Hepatocyte (in vitro differentiated cells): ENCODE measurements at regions not wholly inside any gene's neighbourhood (a gene's known extent, or its start where the extent isn't known, plus 50 kb on each side); places are given as distances from the start of the nearest gene placed in this dataset.

Experiments used
- DNase-seq: peaks from one replicate; pipeline ENCODE4 v3.0.0-alpha.2; 2016; ENCODE audit warnings: low spot score
- H2AFZ ChIP-seq: fragments of 200-600 bp; sonication (generic); 2 replicates; pipeline ENCODE4 v1.6.0; 2016; ENCODE audit warnings: antibody characterized with exemption, mild to moderate bottlenecking
- H3K27ac ChIP-seq: fragments of 200-600 bp; sonication (generic); 2 replicates; pipeline ENCODE4 v1.5.1; 2016; ENCODE audit warnings: mild to moderate bottlenecking
- H3K27me3 ChIP-seq: fragments of 200-600 bp; sonication (generic); 2 replicates; pipeline ENCODE4 v1.6.1; 2016
- H3K36me3 ChIP-seq: fragments of 200-600 bp; sonication (generic); replicated peaks from 2 replicates; pipeline ENCODE4 v1.5.1; 2016; ENCODE audit warnings: low read depth; ENCODE audit not compliant: insufficient read depth
- H3K4me1 ChIP-seq: fragments of 200-600 bp; sonication (generic); 2 replicates; pipeline ENCODE4 v1.5.1; 2016; ENCODE audit warnings: mild to moderate bottlenecking, moderate library complexity; ENCODE audit not compliant: insufficient read depth
- H3K4me2 ChIP-seq: fragments of 200-600 bp; sonication (generic); 2 replicates; pipeline ENCODE4 v1.6.0; 2016
- H3K4me3 ChIP-seq: fragments of 200-600 bp; sonication (generic); 2 replicates; pipeline ENCODE4 v1.5.1; 2016; ENCODE audit warnings: mild to moderate bottlenecking
- H3K79me2 ChIP-seq: fragments of 200-600 bp; sonication (generic); 2 replicates; pipeline ENCODE4 v1.6.0; 2017; ENCODE audit warnings: mild to moderate bottlenecking
- H3K9me2 ChIP-seq: fragments of 200-600 bp; sonication (generic); replicated peaks from 2 replicates; pipeline ENCODE4 v1.6.0; 2017; ENCODE audit warnings: mild to moderate bottlenecking; ENCODE audit not compliant: insufficient read depth
- H3K9me3 ChIP-seq: fragments of 200-600 bp; sonication (generic); 2 replicates; pipeline ENCODE4 v1.5.1; 2016; ENCODE audit warnings: low read depth, mild to moderate bottlenecking
- H4K20me1 ChIP-seq: fragments of 200-600 bp; sonication (generic); 2 replicates; pipeline ENCODE4 v1.6.0; 2016; ENCODE audit warnings: mild to moderate bottlenecking; ENCODE audit not compliant: insufficient read depth, poor library complexity, severe bottlenecking
- EZH2 ChIP-seq: fragments of 200-600 bp; sonication (generic); IDR thresholded peaks from 2 replicates; pipeline ENCODE4 v1.6.1; 2016; ENCODE audit warnings: antibody characterized with exemption, mild to moderate bottlenecking, borderline replicate concordance
- EZH2phosphoT487 ChIP-seq: fragments of 200-600 bp; sonication (generic); IDR thresholded peaks from one replicate; pipeline ENCODE4 v1.6.1; 2018; ENCODE audit warnings: antibody characterized with exemption, mild to moderate bottlenecking, low read depth, moderate library complexity; ENCODE audit not compliant: unreplicated experiment, severe bottlenecking
- WGBS: methylation state at CpG from one replicate; pipeline ENCODE4 v1.1.6; 2016; ENCODE audit warnings: low lambda C conversion rate; ENCODE audit errors: missing lambda C conversion rate; 5-methylcytosine and 5-hydroxymethylcytosine counted together
- TF ChIP-seq, protein P1 (sequence below): fragments of 200-600 bp; sonication (generic); IDR thresholded peaks from 2 replicates; pipeline ENCODE4 v1.5.1; 2016; ENCODE audit warnings: antibody characterized with exemption, mild to moderate bottlenecking; ENCODE audit not compliant: poor library complexity

DNA sequence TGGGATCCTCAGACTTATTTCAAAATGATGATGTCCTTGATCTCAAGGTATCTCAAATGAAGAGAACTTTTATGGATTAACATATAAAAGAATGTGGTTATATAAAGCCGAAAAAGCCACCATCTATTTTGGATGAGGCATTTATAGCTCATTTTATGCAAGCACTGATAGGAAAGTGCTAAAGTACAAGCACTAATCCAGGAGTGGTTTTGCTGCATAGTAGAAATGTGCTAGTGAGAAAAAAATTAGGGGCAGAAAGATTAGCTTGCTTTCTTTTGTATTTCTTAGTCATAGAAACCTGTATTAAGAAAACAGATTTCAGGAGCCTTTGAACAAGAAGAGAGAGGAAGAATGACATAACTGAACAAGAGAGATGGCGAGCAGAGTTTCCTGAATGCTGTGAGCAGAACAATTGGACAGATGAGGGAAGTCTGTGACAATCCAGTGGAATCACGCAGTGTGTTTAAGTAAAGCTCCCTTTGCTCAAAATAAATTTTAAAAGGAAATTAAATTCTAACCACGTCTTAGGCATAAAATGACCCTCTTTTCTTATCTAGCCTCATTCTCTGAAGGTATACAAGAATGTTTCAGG lies 238.2 kb upstream of the NOVA1 start:
- TF ChIP-seq, protein P1, sequence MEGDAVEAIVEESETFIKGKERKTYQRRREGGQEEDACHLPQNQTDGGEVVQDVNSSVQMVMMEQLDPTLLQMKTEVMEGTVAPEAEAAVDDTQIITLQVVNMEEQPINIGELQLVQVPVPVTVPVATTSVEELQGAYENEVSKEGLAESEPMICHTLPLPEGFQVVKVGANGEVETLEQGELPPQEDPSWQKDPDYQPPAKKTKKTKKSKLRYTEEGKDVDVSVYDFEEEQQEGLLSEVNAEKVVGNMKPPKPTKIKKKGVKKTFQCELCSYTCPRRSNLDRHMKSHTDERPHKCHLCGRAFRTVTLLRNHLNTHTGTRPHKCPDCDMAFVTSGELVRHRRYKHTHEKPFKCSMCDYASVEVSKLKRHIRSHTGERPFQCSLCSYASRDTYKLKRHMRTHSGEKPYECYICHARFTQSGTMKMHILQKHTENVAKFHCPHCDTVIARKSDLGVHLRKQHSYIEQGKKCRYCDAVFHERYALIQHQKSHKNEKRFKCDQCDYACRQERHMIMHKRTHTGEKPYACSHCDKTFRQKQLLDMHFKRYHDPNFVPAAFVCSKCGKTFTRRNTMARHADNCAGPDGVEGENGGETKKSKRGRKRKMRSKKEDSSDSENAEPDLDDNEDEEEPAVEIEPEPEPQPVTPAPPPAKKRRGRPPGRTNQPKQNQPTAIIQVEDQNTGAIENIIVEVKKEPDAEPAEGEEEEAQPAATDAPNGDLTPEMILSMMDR: no peak
- TF ChIP-seq EZH2 (no peak), EZH2phosphoT487 (no peak)
- Histone ChIP-seq H3K4me1 (peaks cover 9% of the 10 kb centered on the region), H4K20me1 (no peaks in the 10 kb centered on the region), H2AFZ (no peak overlapping the region), H3K4me2 (peak overlapping the region; percentile 69), H3K9me2 (no peaks in the 10 kb centered on the region), H3K36me3 (no peaks in the 10 kb centered on the region), H3K27ac (peak overlapping the region; percentile 64), H3K9me3 (no peaks in the 10 kb centered on the region), H3K27me3 (no peaks in the 10 kb centered on the region), H3K79me2 (no peaks in the 10 kb centered on the region), H3K4me3 (no peak overlapping the region)
- WGBS: 61% methylated on average over 4 of the region's 4 CpGs
- DNase-seq: no peak

GRCh38 chr14:26839481-26839880 lies 241.6 kb upstream of the NOVA1 start:
- Histone ChIP-seq H3K27me3 (no peaks in the 10 kb centered on the region), H3K9me3 (no peaks in the 10 kb centered on the region), H3K36me3 (no peaks in the 10 kb centered on the region), H3K9me2 (no peaks in the 10 kb centered on the region), H3K27ac (peak overlapping the region; percentile 6), H4K20me1 (no peaks in the 10 kb centered on the region), H3K4me3 (no peak overlapping the region), H3K4me1 (peaks cover 27% of the 10 kb centered on the region), H3K79me2 (no peaks in the 10 kb centered on the region), H2AFZ (no peak overlapping the region), H3K4me2 (no peak overlapping the region)
- WGBS: 47% methylated on average over 1 of the region's 1 CpG
- DNase-seq: no peak
- TF ChIP-seq EZH2phosphoT487: no peak
- TF ChIP-seq EZH2: no peak
- TF ChIP-seq, protein P1: no peak

DNA sequence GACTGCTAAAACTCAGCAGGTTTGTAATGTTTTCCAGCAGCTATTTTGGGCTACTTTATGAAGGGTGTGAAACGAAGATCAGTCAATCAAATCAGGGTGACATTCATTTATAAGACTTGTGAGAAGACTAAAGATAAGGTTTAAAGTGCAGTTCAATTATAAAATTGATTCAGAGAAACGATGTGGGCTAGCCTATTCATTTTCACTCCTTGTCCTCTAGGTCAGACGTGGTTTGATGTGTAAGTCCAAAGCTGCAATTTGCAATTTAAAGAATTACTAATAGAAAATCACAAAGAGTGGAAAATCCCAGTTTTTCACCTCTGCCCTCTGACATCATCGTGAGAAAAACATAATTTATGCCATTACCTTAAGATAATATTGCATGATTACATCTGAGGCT lies 243.5 kb upstream of the NOVA1 start:
- WGBS: 58% methylated on average over 4 of the region's 4 CpGs
- no peaks in the 10 kb centered on the region for H3K27me3 ChIP-seq
- TF ChIP-seq EZH2phosphoT487 (no peak), EZH2 (no peak)
- TF ChIP-seq, protein P1: no peak
- peaks cover 25% of the 10 kb centered on the region for H3K4me1 ChIP-seq
- H3K9me2 ChIP-seq: no peaks in the 10 kb centered on the region
- H4K20me1 ChIP-seq: no peaks in the 10 kb centered on the region
- H2AFZ ChIP-seq: no peak overlapping the region
- peak overlapping the region; percentile 81 for H3K27ac ChIP-seq
- no peaks in the 10 kb centered on the region for H3K9me3 ChIP-seq
- no peaks in the 10 kb centered on the region for H3K36me3 ChIP-seq
- no peaks in the 10 kb centered on the region for H3K79me2 ChIP-seq
- H3K4me2 ChIP-seq: no peak overlapping the region
- peak; percentile 9 for DNase-seq
- no peak overlapping the region for H3K4me3 ChIP-seq
